NCI-H2029 treated with DMSO at 0.1 percent for 48 hours (cell line): ENCODE measurements at regions not wholly inside any gene's neighbourhood (a gene's known extent, or its start where the extent isn't known, plus 50 kb on each side); places are given as distances from the start of the nearest gene placed in this dataset.
"Not testable (repeated sequence)": the region's sequence is repeated elsewhere in the genome, so short reads cannot be mapped to it uniquely, and the experiment has no call there.

Experiments used
- DNase-seq: peaks from one replicate; lab custom pipeline; 2025; lab: John Stamatoyannopoulos, UW

GRCh38 chr6:16039892-16040627 lies 88.8 kb upstream of the MYLIP start:
- DNase-seq = not testable (repeated sequence)

DNA sequence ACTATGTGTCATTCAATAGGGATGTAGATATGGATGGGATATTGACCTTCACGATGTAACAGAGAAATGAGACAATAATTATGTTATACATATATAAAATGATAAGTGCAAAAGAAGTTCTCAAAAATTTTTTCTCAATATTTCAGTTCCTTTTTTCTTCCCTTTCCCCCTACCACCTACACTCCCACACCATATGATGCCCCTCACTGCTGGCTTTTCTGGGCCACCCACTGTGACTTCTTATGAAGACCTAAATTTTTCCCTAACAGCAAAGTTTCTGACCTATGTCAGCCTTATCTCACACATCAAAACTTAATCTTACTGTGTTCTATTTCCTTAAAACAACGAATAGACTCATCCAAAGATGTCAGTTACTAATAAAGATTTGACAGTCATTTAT lies 89.9 kb upstream of the MYLIP start:
- no peak for DNase-seq

DNA sequence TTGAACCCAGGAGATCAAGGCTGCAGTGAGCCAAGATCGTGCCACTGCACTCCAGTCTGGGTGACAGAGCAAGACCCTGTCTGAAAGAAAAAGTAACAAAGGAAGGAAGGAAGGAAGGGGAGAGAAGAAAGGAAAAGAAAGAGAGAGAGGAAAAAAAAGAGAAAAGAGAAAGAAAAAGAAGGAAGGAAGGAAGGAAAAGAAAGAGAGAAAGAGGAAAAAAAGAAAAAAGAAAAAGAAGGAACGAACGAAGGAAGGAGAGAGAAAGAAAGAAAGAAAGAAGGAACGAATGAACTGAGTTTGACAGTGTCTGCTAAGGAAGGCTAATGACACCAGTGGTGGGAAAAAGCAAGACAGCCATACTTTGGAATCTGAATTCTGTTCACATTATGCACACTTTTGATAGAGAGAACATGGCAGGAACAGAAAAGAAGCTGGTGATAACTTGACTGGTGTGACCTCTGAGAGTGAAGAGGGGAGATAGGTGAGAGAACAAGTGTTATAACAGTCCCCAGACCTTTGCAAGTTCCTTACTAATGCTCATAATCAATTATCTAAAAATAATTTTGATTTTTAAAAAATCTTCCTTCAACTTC lies 93.3 kb upstream of the MYLIP start:
- no peak for DNase-seq

DNA sequence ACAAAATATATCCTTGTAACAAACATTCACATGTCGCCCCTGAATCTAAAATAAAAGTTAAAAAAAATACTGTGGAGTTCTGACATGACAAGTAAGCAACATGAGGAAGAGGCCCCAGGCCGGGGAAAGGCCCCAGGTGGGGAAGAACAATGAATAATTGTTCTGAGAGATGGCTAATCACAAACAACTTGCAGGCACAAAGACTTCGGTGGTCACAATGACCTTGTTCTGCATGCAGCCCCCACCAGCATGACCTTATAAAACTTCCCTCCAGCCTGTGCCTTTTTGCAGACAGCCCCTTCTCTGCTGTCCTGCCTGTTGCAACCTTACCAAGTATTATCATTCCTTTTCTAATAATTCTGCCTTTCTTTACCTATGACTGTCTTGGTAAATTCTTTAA lies 95.7 kb upstream of the MYLIP start:
- no peak for DNase-seq

- DNase-seq = no peak
These were observed 97.5 kb upstream of the MYLIP start for GRCh38 chr6:16031278-16031981.

- no peak for DNase-seq
These were observed 99.9 kb upstream of the MYLIP start for GRCh38 chr6:16028966-16029365.

GRCh38 chr6:16020259-16020658 lies 108.6 kb upstream of the MYLIP start:
- DNase-seq = no peak

- DNase-seq = no peak
These were observed 109.4 kb upstream of the MYLIP start for GRCh38 chr6:16019462-16019861.

GRCh38 chr6:16018626-16019025 lies 110.3 kb upstream of the MYLIP start:
- DNase-seq = no peak

DNA sequence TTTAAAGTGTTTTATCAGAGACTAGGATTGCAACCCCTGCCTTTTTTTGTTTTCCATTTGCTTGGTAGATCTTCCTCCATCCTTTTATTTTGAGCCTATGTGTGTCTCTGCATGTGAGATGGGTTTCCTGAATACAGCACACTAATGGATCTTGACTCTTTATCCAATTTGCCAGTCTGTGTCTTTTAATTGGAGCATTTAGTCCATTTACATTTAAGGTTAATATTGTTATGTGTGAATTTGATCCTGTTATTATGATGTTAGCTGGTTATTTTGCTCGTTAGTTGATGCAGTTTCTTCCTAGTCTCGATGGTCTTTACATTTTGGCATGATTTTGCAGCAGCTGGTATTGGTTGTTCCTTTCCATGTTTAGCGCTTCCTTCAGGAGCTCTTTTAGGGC lies 114.6 kb upstream of the MYLIP start:
- not testable (repeated sequence) for DNase-seq

DNA sequence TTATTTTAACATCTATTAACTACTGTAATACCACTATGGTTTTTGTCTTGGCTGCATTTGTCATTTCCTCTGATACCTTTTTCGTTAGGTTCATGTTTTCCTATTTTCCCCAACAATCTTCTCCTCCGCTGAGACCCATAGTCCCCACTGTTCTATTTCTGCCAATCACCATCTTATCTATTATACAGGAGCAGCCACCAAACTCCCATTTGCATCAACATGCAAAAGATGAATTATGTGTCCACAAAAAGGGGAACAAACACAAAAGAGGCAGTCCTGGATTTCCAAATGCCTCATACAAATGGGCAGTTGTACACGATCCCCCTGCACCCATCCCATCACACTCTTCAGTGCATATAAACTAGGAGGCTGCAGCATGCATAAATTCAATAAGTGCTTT lies 121.7 kb upstream of the MYLIP start:
- no peak for DNase-seq

GRCh38 chr6:16006681-16007080 lies 122.2 kb upstream of the MYLIP start:
- no peak for DNase-seq

GRCh38 chr6:16004934-16005679 lies 123.8 kb upstream of the MYLIP start:
- DNase-seq = no peak

DNA sequence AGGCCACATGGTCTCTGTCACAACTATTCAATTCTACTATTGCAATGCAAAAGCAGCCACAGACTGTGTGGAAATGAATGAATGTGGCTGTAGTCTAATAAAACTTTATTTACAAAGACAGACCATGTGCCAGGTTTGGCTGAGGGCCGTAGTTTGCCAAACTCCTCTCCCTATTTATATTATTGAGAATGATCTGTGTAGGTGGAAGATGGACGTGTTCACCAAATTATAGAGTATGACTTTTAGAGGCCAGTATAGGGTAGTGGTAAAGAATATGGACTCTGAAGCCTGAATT lies 125.7 kb upstream of the MYLIP start:
- no peak for DNase-seq

- no peak for DNase-seq
These were observed 126.3 kb upstream of the MYLIP start for GRCh38 chr6:16002332-16003196.

GRCh38 chr6:16001158-16001557 lies 127.7 kb upstream of the MYLIP start:
- DNase-seq = no peak

DNA sequence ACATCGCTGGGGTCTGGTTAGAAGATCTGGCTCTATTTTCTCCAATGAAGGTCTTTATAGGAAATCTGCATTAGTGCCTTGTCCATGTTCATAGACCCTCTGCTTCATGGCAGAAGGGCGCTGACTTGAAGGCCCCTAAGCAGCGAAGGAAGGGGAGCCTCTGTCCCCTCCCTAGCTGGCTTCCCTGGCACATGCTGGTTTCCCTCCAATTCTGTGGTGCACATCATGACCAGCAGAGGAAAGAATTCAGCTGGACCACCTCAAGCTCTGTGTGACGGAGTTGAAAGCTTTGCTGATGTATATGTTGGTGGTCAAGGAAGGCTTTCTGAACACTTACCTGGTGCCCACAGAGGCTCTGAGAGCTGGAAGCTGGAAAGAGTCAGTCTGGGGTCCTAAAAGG lies 129.7 kb upstream of the MYLIP start:
- DNase-seq = no peak

DNA sequence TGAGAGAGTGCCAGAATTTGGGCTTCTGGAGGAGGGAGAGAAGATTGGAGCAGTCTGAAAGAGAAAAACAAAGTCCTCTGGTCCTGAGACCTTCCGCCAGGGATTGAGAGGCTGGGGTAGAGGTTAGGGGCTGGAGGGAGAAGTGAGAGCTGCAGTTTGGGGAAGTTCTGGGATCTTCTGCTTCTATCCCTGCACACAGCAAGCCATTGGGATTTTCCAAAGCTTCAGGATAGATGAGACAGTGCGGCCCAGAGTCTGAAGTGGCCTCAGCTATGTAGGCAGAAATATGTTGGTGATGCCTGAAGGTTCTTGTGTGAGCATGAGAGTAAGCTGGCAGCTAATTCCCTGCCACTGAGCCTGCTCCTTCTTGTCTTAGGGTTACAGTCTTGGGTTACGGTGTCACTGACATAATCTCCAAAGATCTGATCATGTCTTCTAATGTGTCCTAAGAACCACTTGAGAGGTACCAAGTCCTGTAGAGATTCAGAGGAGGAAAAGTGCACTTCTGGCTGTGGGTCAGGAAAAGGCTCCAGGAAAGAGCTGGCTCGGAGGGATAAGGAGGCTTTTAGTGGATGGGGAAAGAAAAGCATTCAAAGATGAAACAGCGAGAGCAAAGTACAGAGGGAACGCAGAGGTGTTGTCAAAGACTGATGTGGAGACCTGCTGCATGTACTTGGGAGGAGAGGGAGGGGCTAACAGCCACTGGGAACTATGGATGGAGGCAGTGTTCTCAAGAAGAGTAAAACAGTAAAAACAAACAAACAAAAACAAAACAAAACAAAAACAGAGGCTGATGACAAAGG lies 131.1 kb upstream of the MYLIP start:
- no peak for DNase-seq

DNA sequence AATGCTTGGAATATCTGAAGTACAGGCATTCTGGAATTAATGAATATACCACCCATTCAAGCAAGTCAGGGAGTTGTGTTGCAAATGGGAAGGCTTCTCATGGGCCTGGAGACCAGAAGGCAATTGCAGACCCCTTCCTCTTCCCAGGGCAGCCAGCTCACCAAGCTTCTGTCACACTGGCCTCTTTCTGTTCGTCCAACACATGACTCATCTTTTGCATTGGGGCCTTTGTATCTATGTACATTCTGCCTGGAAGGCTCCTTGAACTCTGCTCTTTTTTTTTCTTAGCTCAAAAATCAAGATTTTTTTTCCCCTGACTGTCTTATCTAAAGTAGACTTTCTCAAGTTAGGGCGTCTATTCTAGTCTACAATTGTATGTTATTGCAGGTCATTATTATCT lies 132.9 kb upstream of the MYLIP start:
- DNase-seq = no peak

GRCh38 chr6:15995493-15995892 lies 133.4 kb upstream of the MYLIP start:
- DNase-seq = no peak

GRCh38 chr6:15994814-15995459 lies 133.9 kb upstream of the MYLIP start:
- no peak for DNase-seq
